ENCODE measurements at regions not wholly inside any gene's neighbourhood (a gene's known extent, or its start where the extent isn't known, plus 50 kb on each side); places are given as distances from the start of the nearest gene placed in this dataset.

DNA sequence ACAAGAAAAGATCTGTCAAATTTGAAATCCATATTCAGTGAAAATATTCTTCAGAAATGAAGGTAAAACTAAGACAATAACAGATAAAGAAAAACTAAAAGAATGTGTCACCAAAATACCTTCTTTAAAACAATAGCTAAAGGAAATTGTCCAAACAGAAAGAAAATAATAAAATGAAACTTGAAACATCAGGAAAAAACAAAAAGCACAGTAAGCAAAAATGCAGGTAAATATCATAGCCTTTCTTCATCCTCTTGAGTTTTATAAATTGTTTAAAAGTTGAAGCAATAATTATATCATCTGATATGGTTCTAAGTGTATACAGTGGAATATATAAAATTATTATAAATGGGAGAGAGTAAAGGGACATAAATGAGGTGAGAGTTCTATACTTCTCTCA lies 103.8 kb upstream of the PDE1A start:
- Histone ChIP-seq H3K4me3 (no peak overlapping the region), H3K4me1 (no peaks in the 10 kb centered on the region), H3K27ac (no peak overlapping the region), H3K4me2 (no peak overlapping the region), H3K9me3 (no peaks in the 10 kb centered on the region)
- TF ChIP-seq, protein P1, sequence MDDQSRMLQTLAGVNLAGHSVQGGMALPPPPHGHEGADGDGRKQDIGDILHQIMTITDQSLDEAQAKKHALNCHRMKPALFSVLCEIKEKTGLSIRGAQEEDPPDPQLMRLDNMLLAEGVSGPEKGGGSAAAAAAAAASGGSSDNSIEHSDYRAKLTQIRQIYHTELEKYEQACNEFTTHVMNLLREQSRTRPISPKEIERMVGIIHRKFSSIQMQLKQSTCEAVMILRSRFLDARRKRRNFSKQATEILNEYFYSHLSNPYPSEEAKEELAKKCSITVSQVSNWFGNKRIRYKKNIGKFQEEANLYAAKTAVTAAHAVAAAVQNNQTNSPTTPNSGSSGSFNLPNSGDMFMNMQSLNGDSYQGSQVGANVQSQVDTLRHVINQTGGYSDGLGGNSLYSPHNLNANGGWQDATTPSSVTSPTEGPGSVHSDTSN (IDR thresholded peaks at IDR 0.05), result no peak
- TF ChIP-seq, protein P2, sequence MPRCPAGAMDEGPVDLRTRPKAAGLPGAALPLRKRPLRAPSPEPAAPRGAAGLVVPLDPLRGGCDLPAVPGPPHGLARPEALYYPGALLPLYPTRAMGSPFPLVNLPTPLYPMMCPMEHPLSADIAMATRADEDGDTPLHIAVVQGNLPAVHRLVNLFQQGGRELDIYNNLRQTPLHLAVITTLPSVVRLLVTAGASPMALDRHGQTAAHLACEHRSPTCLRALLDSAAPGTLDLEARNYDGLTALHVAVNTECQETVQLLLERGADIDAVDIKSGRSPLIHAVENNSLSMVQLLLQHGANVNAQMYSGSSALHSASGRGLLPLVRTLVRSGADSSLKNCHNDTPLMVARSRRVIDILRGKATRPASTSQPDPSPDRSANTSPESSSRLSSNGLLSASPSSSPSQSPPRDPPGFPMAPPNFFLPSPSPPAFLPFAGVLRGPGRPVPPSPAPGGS (IDR thresholded peaks at IDR 0.05), result no peak
- no peak for TF ChIP-seq KDM1A (IDR thresholded peaks at IDR 0.05; ENCODE audit: low read depth)
- TF ChIP-seq, protein P3, sequence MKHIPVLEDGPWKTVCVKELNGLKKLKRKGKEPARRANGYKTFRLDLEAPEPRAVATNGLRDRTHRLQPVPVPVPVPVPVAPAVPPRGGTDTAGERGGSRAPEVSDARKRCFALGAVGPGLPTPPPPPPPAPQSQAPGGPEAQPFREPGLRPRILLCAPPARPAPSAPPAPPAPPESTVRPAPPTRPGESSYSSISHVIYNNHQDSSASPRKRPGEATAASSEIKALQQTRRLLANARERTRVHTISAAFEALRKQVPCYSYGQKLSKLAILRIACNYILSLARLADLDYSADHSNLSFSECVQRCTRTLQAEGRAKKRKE (CRISPR knock-in tag; IDR thresholded peaks at IDR 0.05; ENCODE audit: low read depth), result no peak
- TF ChIP-seq, protein P4, sequence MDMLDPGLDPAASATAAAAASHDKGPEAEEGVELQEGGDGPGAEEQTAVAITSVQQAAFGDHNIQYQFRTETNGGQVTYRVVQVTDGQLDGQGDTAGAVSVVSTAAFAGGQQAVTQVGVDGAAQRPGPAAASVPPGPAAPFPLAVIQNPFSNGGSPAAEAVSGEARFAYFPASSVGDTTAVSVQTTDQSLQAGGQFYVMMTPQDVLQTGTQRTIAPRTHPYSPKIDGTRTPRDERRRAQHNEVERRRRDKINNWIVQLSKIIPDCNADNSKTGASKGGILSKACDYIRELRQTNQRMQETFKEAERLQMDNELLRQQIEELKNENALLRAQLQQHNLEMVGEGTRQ (IDR thresholded peaks at IDR 0.05), result no peak
- no peak for TF ChIP-seq RAD21 (conservative IDR thresholded peaks at IDR 0.05 in 1 of 2, IDR thresholded peaks at IDR 0.05 in 1 of 2)
- FAIRE-seq (no peak), ATAC-seq (no peak), DNase-seq (ENCODE audit: low read depth in 1 of 2, low spot score in 1 of 2) (no peak)
- CTCF ChIA-PET, result no interaction called here
- POLR2A ChIA-PET, result no interaction called here

DNA sequence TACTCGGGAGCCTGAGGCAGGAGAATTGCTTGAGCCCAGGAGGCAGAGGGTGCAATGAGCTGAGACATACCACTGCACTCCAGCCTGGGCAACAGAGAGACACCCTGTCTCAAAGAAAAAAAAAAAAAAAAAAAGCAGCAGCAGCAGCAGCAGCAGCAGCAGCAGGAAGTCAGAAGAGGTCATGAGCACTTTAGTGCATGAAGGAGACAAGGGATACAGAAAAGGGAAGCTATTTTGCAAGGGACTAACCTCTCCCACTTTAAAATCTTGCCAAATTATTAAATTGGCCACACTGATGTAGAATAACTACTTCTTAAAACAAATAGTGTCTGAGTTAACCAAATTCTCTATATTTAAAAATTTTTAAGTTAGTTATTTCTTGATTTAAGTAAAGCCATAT lies 113.4 kb upstream of the PDE1A start:
- Histone ChIP-seq H3K9me3 (no peaks in the 10 kb centered on the region), H3K4me3 (no peak overlapping the region), H3K4me1 (no peaks in the 10 kb centered on the region), H3K4me2 (no peak overlapping the region), H3K27ac (no peak overlapping the region)
- POLR2A ChIA-PET, result no interaction called here
- no peak for TF ChIP-seq CBX2 (IDR thresholded peaks at IDR 0.05; ENCODE audit: borderline replicate concordance, low read depth)
- TF ChIP-seq, protein P5, sequence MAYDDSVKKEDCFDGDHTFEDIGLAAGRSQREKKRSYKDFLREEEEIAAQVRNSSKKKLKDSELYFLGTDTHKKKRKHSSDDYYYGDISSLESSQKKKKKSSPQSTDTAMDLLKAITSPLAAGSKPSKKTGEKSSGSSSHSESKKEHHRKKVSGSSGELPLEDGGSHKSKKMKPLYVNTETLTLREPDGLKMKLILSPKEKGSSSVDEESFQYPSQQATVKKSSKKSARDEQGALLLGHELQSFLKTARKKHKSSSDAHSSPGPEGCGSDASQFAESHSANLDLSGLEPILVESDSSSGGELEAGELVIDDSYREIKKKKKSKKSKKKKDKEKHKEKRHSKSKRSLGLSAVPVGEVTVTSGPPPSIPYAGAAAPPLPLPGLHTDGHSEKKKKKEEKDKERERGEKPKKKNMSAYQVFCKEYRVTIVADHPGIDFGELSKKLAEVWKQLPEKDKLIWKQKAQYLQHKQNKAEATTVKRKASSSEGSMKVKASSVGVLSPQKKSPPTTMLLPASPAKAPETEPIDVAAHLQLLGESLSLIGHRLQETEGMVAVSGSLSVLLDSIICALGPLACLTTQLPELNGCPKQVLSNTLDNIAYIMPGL (CRISPR knock-in tag; IDR thresholded peaks at IDR 0.05; ENCODE audit: borderline replicate concordance), result no peak
- TF ChIP-seq CHD2 (IDR thresholded peaks at IDR 0.05; ENCODE audit: low read length, partially characterized antibody), result no peak
- TF ChIP-seq, protein P1 (IDR thresholded peaks at IDR 0.05), result no peak
- TF ChIP-seq RFX5 (IDR thresholded peaks at IDR 0.05), result no peak
- TF ChIP-seq HOXB13 (CRISPR knock-in tag; IDR thresholded peaks at IDR 0.05; ENCODE audit: low read depth), result no peak
- no peak for TF ChIP-seq NPAS2 (CRISPR knock-in tag; IDR thresholded peaks at IDR 0.05; ENCODE audit: borderline replicate concordance)
- TF ChIP-seq HEYL (CRISPR knock-in tag; IDR thresholded peaks at IDR 0.05), result no peak
- no peak for FAIRE-seq
- 40% methylated on average over 1 of the region's 1 CpG for WGBS (ENCODE audit: missing lambda C conversion rate)
- no peak for ATAC-seq
- no peak for DNase-seq (ENCODE audit: low read depth in 1 of 2, low spot score in 1 of 2)
- CTCF ChIA-PET, result no interaction called here

DNA sequence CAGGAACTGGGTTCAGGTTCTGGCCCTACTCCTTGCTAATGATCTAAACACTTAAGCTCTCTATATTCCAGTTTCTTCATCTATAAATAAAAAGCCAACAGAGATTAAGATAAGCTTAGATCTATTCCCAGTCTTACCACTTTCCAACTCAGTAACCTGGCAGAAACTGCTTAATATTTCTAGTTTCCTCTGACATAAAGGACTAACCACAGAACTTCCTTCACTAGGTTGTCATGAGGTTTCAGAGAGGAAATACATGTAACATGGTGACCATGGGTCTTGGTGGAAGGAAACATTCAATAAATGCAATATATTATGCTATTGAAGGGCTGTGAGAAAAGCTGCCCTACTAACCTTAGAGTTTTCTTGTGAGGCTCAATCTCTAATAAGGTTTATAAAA lies 114.4 kb upstream of the PDE1A start:
- ATAC-seq (no peak), DNase-seq (ENCODE audit: low read depth in 1 of 2, low spot score in 1 of 2) (no peak), FAIRE-seq (no peak)
- H3K9me3 ChIP-seq, result no peaks in the 10 kb centered on the region
- H3K4me1 ChIP-seq, result no peaks in the 10 kb centered on the region
- POLR2A ChIA-PET, result interaction anchor here (0.5 kb wide), 1 partner anchor 11 kb away, joined by 5 read pairs; no protein-coding TSS in a partner anchor
- H3K4me3 ChIP-seq, result no peak overlapping the region
- H3K4me2 ChIP-seq, result no peak overlapping the region
- no peak overlapping the region for H3K27ac ChIP-seq
- CTCF ChIA-PET, result no interaction called here
- TF ChIP-seq MAFK (IDR thresholded peaks at IDR 0.05; ENCODE audit: partially characterized antibody) (no peak), ZNF302 (CRISPR knock-in tag; IDR thresholded peaks at IDR 0.05) (no peak), HOXA7 (CRISPR knock-in tag; IDR thresholded peaks at IDR 0.05) (no peak), MYC (IDR thresholded peaks at IDR 0.05; ENCODE audit: borderline replicate concordance, low read length) (no peak), JUN (IDR thresholded peaks at IDR 0.05) (no peak), CEBPB (IDR thresholded peaks at IDR 0.05) (no peak), SMC3 (IDR thresholded peaks at IDR 0.05) (no peak), FOXS1 (CRISPR knock-in tag; IDR thresholded peaks at IDR 0.05) (no peak), KDM5A (IDR thresholded peaks at IDR 0.05) (no peak), EHF (CRISPR knock-in tag; IDR thresholded peaks at IDR 0.05) (no peak), CHD4 (IDR thresholded peaks at IDR 0.05; ENCODE audit: borderline replicate concordance) (no peak), BHLHE40 (IDR thresholded peaks at IDR 0.05; ENCODE audit: low read depth, low read length) (no peak)
- TF ChIP-seq, protein P4 (IDR thresholded peaks at IDR 0.05), result no peak
- TF ChIP-seq, protein P5 (CRISPR knock-in tag; IDR thresholded peaks at IDR 0.05; ENCODE audit: borderline replicate concordance), result no peak
